ENCODE measurements at regions not wholly inside any gene's neighbourhood (a gene's known extent, or its start where the extent isn't known, plus 50 kb on each side); places are given as distances from the start of the nearest gene placed in this dataset.
"Not testable (repeated sequence)": the region's sequence is repeated elsewhere in the genome, so short reads cannot be mapped to it uniquely, and the experiment has no call there.

DNA sequence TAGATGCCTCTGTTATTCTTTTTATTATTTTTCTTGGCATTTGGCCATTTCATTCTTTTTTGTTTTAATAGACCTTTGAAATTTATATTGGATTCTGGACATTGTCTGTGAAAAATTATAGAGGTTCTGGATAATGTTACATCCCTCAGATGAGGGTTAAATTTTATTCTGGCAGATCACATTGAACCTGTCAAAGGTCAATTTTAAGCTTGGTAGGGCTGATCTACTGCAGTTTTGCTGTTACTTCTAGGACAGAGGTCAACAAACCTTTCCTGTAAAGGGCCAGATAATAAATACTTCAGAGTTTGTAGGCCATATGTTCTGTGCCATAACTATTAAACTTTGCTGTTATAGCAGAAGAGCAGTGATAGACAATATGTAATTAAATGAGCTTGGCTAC is 318.9 kb upstream of the DPPA4 start:
- DNase-seq (ENCODE audit: low read depth in 3 of 3), result no peak

DNA sequence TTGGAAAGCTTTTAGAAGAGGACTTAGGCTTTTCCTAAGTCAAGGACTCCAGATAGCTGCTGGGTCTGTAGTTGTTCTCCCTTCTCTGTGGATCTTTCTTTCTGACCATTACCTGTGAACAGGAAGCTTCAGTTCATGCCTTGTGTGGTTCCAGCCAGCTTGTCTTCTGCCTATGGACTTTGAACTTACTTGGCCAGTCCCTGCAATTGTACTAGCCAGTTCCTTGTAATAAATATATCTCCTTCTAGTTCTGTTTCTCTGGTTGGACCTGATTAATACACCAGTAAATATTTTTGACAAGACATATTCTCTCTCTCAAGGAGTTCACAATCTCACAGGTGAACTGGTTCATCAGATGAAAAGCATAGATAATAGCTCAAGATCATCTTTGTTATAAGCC is 341.3 kb upstream of the DPPA4 start:
- no peak for DNase-seq (ENCODE audit: low read depth in 3 of 3)

DNA sequence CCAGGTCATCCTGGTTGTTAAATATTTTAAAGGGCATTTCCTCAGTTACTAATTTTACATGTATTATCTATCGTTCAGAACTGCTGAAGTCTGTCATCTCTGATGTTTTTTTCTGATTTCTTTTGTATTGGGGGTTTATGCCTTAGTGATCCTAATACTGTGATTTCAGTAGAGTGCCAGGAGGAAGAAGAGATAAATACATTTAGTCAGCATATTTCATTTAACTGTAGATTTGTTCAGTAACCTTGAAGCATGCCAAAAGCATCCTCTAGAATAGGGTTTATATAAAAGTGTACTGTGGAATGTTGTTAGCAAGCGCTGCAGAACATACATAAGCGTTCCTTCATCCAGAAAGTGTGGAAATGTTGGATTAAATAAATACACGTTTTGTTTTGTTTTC is 342.3 kb upstream of the DPPA4 start:
- DNase-seq (ENCODE audit: low read depth in 3 of 3), result no peak

DNA sequence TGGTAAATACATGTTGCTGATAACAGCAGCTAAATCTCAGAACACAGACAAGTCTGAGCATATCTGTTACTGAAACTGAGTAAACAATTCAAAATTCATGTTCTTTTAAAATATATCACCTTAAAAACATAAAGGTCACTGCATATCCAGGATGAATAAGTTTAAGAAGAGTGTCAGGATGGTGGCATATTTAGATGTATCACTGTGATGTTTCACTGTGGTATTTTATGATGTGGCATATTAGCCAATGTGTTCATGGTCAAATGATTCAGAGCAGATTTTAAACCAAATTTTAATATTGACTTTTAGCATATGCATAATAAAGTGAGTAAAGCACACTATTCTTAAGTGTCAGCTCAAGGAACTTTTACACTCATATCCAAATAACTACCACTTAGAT is 346.4 kb upstream of the DPPA4 start:
- DNase-seq (ENCODE audit: low read depth in 3 of 3), result no peak

DNA sequence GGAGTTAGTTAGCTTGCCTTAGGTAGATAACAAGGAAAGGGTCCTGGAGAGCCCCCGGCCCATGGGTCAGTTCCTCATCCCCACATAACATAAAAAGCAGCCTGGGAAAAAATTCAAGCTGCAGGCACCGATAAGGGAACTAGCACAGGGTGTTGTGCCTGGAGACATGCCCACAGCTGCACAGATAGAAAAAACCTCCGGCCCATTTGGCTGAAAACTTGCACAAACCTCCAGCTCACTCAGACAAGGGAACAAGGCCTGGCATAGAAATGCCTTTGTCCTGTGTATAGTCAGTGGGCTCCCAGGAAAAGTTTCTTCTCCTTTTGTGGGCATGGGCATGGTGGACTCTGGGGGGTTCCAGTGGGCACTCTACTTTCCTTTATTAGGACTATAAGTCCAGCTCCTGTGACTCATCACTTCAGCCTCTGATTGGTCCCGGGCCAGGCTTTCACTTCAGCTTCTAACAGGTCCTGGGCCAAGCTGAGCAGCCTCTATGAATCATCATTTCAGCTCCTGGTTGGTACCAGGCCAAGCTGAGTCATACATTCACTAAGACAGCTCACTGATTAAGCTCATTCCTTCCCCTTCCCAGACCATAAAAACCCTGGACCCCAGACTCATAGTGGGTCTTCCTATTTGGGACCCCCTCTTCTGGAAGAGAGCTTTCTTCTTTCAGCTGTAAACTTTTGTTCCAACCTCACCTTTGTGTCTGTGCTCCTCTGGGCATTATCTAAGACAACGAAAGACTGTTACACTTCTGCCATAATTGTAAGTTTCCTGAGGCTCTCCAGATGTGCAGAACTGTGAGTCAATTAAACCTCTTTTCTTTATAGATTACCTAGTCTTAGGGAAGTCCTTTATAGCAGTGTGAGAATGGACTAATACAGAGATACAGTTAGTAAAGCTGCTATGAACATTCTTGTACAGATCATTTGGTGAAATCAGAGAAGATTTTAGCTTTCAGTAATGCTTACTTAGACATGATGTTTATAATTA is 348.0 kb upstream of the DPPA4 start:
- DNase-seq (ENCODE audit: low read depth in 3 of 3), result no peak

DNA sequence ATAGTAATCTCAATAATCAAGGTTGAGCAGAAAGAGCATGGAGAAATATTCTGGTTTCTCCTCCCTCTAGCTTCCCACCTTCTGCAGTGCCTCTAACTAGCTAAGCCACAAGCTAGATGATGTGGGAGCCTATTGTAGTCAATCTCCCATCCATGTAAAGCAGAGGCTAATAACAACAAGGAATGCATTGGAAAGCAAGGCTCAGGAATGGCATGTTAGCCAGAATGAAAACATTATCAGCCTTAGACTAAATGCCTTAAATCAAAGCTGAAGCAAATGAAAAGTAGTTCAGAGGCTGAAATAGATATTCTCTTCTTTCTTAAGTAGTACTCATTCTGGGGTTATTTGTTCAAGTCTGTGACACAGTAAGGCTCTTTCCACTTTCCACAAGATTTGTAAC is 350.3 kb upstream of the DPPA4 start:
- no peak for DNase-seq (ENCODE audit: low read depth in 3 of 3)

DNA sequence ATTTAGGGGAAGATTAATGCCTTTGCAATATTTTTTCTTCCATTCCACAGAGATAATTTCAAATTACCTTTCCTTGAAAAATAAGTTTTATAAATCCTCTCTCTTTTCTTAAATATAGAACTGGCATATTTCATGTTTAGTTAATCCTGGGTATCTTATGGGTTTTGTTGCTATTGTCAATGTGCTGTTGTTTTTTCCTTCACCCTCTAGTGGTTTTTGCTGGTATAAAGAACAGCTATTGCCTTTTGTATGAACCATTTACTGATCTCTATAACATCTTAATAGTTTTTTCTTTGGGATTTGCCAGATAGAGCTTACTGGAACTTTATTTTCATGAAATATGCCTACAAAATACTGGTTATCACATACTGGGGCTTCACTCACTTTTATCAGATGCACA is 359.6 kb upstream of the DPPA4 start:
- DNase-seq (ENCODE audit: low read depth in 3 of 3), result no peak

DNA sequence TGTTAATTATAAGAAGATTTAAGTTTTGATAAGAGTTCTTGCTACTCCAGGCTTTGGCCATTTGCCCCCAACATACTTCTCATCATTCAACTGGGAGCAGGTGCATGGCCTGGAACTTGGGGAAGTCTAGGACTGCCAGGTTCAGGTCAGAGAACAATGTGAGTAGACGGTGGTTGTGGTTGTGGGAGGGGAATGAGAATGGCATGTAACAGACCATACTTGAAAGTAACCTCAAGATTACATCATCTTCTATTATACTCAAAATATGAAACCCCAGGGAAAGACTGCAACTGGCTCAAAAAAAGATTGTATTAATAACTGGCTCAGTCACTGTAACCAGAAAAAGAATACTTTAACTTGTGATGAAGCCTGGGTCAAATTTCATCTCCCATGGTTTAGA is 364.9 kb upstream of the DPPA4 start:
- DNase-seq (ENCODE audit: low read depth in 3 of 3), result peak in 2 of 3 donors; percentile 7 to 8

DNA sequence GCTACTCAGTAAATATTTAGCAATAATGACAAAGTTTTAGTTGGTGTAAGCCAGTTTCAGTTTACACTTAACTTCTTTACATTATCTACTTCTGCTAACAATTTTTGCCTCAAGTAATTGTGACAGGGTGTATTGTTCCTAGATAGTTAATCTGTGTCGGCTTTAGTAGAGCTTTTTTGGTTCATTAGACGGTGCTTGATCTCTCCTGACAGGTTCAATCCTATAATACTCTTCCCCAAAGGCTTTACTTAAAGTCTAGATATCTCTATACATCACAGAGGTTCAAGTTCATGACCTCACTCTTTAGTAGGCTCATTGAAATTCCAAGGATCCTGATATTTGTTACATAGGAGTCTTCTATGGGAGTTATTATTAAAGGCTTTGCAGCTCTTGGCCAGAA is 365.6 kb upstream of the DPPA4 start:
- no peak for DNase-seq (ENCODE audit: low read depth in 3 of 3)

DNA sequence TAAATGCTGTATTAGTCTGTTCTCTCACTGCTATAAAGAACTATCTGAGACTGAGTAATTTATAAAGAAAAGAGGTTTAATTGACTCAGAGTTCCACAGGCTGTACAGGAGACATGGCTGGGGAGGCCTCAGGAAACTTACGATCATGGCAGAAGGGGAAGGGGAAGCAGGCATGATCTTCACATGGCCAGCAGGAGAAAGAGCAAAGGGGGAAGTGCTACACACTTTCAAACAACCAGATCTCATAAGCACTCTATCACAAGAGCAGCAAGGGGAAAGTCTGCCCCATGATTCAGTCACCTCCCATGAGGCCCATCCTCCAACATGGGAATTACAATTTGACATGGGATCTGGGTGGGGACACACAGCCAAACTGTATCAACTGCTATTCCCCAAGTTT is 367.8 kb upstream of the DPPA4 start:
- DNase-seq (ENCODE audit: low read depth in 3 of 3), result not testable (repeated sequence)

DNA sequence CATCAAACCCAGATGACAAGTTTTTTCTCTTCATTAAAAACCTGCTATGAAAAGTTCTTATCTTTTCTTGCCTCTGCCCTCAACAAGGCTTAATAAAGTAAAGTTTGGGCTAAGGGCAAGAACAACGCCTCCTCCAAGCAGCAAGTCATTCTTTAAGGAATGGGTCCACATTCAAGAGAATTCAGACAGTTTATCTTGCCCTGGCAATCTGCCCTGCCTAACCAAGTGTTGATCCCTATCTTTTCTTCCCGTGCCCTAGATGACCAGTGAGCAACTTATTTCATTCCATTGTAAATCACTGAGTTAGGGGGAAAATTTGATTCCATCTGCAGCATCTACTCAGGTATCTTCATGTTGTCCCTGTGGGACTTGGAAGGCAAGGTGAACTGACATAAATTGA is 370.3 kb upstream of the DPPA4 start:
- DNase-seq (ENCODE audit: low read depth in 3 of 3), result no peak

DNA sequence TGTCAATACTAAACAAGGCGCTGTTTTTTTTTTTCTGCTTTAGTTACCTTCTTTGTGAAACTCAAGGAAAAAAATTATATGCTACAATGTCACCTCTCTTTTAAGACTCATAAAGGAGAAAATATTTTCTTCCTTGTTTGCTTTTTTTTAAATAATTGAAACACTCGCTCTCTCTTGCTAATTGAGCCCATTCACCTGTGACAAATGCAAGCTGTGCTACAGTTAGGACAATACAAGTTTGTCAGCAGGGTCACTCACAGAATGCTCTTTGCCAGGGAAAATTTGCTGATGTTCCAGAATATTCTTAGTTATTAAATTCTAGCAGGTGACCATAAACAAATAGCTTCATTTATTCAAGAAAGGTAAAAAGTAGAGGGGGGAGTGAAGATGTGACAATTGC is 375.9 kb upstream of the DPPA4 start:
- DNase-seq (ENCODE audit: low read depth in 3 of 3), result no peak

DNA sequence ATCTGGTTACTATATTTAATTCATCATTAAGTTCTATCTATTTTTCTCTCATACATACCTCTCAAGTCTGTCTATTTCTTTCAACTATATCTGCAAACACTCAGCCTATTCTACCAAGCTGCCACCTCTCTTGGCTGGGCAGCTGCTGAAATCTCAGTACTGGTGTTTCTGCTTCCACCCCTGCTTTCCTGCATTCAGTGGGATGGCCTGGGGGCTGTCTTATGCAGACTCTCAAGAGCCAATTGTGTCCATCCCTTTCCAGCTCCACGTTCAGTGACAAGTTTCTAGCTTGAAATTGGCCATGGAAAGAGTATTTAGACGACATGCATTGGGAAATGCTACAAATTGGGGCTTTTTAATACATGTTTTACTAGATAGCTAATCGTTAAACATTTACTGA is 378.4 kb upstream of the DPPA4 start:
- DNase-seq (ENCODE audit: low read depth in 3 of 3), result no peak

DNA sequence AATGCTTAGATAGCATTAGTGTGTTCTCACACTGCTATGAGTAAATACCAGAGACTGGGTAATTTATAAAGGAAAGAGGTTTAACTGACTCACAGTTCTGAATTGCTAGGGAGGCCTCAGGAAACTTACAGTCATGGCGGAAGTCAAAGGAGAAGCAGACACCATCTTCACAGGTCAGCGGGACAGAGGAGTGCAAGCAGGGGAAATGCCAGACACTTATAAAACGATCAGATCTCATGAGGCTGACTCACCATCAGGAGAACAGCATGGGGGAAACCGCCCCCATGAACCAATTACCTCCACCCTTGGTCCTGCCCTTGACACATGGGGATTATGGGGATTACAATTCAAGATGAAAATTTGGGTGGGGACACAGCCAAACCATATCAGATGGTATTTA is 381.5 kb upstream of the DPPA4 start:
- no peak for DNase-seq (ENCODE audit: low read depth in 3 of 3)

DNA sequence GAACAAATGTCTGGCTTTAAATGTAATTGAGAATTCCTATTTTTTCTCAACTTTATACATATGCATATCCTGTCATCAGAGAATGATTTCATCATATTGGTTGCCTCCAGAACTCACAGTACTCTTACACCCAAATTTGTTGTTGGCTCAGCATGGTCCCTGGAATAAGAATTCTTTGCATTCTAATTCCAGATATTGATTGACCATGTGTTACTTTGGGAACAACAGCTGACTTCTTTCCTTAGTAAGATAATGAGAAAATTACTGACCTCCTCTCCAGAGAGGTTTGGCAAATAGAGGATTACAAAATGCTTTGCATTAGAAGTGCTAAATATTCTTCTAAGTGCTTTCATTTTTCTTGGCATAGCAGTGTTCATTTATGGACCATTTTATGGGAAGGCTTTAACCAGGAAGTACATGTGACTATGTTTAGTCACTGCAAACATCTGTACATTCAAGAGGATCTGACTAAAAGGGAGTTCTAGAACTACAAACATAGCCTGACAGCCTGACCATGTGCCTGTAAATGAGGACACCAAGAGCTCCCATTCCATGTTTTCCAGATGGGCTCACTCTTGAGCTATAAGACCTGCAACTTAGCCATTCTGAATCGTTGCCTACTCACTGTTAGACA is 391.6 kb upstream of the DPPA4 start:
- no peak for DNase-seq (ENCODE audit: low read depth in 3 of 3)

DNA sequence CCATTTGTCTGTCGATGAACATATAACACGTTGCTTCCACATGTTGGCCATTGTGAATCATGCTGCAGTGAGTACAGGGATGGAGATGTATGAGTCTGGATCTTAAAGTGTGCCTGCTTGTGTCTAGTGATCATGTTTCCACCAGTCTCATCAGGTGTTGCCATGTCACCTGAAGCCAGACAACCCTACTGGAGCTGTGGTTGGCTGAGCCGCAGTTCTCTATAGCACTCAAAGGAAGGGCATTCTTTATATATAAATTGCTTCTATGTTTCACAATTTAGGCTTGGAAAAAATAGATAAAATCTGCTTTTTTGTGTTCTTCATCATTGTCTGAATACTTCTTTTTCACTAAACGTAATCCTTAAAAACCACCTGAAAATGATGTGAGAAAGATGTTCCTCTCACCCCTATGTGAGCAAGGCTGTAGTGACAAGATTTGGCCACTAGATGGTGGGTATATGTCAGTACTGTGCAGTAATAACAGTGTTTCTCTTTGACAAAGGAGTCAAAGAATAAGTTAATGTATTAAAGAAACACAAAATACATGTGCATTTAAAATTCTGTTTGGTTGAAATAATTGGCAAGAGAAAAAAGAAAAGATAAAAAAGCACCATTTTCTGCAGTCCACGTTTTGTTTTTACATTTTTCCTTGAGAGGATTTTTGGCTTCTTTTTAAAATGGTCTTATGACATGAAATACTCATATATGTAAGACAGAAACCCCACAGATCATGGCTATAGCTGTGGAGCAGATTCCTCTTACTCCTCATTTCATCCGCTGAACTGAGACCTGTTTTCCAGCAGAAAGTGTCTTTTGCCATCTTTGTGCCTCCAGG is 394.5 kb upstream of the DPPA4 start:
- DNase-seq (ENCODE audit: low read depth in 3 of 3), result peak in 2 of 3 donors; percentile 33 to 48

DNA sequence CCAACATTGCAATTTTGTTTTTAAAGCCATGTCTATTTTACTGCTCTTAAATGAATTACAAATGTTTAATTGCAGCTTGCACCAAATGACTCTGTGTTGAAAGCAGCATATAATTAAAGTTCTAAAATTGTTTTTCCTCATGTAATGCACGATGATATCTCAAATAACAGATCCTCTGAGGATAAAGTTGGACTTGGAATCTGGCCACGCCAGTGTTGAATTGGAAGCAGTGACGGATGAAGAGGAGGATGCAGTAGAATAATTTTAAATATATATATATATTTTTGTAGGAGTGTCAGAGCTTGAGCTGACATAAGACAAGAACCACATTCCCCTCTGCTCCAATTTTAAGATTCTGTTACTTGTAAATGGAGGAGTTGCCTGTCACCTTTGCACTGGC is 406.6 kb upstream of the DPPA4 start:
- no peak for DNase-seq (ENCODE audit: low read depth in 3 of 3)

DNA sequence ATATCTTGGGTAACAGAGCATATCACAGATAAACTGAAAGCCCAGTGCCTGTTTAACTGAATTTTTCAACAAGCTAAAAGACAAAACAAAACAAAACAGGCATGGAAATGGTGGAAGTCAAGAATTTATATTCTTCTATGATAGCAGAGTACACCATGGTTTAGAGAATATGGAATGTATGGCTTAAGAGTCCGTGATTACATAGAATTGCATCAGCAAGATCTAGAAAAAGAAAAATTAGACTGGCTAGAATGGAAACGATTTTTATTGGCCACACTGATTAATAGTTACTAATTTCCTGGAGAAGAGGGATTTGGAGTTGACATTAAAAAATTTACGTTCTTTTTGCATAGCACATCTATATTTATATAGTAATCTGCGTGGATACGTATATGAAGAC is 435.2 kb upstream of the DPPA4 start:
- no peak for DNase-seq (ENCODE audit: low read depth in 3 of 3)

DNA sequence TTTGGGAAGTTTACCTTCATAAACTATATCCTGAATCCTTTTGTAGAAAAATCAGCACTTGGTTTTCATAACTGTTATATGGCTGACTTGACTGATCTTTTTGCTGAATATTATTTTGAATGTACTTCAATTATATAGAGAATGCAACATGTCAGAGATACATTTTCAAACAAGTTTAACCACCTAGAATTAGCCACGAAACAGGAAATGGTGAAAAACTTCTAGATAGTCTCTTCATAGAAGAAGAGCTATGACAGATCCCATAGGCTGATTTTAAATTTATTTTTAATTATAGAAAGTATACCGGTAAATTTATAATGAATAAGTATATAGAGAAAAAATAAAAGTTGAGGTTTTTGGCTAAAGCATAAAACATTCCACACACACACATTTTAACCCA is 436.8 kb upstream of the DPPA4 start:
- DNase-seq (ENCODE audit: low read depth in 3 of 3), result no peak

DNA sequence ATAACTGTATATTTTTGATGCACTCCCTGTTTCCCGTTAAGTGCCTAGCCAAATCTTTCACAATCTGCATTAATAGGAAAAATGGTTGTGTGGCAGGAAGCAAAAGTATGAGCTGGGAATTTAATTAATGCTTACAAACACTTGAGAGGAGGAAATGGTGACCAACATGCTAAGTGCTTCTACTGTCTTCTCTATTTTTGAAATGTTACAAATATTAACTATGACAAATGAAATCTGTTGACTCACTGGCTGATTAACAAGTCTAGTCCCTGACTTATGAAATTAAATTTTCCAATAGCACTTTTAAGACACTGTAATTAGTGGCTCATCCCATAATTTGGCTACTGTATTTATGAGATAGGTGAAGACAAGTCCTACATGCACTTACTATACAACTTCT is 446.9 kb upstream of the DPPA4 start:
- DNase-seq (ENCODE audit: low read depth in 3 of 3), result no peak

DNA sequence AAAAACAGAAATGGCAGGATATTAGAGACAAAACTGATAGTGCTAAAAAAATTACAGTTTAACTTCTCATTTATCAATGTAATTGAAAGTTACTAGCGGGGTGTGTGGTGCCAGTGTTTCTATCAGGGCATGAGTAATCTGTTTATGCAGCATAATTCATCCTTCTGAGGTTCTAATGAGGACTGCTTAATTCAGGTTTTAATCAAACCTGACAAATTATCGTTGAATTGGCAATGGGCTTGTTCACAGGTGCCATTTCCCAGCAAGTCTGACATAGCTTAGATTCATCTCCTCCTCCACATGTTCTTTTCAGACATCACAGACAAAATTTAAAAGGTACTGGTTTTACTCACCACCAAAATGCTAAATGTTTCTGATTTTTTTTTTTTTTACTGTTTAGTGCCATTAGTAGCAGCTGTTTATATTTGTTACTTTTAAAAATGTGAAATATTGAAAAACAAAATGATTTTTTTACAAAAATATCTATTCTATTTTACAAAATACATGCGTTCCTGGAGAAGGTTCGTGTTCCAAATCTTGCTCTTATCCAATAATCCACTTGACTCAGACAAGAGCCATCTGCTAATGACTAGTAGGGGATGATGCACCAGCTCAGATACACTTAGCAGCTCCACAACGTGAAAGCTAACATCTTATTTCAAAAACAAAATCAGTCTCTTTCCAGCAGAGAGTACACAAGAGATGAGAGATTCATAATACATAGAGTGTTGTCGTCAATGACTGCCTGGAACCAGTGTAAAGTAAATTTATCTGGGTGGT is 447.7 kb upstream of the DPPA4 start:
- DNase-seq (ENCODE audit: low read depth in 3 of 3), result no peak

DNA sequence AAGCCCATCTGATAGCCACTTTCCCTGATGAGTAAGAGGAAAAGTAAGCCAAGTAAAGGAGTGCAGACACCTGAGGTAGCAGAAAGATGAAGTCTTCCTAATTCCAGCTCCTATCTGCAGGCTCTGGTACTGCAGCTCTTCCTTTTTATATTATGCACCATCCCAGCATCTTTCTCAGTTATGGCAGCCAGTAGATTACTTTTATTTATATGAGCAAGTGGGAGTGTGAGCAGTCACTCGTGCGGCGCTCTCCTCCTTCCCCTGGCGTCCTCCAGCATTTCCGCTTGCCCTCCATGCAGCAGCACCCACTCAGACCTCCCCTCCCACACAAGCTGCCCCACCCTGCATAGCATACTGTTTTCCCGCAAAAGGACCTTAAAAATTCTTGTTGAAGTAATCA is 465.9 kb upstream of the DPPA4 start:
- no peak for DNase-seq (ENCODE audit: low read depth in 3 of 3)
